Liver (tissue), 3 donors: ENCODE measurements at regions not wholly inside any gene's neighbourhood (a gene's known extent, or its start where the extent isn't known, plus 50 kb on each side); places are given as distances from the start of the nearest gene placed in this dataset.

ENCODE experiments used
- ATF3 ChIP-seq: IDR thresholded peaks from 2 replicates; pipeline ENCODE4 v1.6.1; 2016; ENCODE audit warnings: antibody characterized with exemption
- CTCF ChIP-seq: fragments of 150-350 bp; IDR thresholded peaks from 2 replicates; pipeline ENCODE4 v1.5.1; 2017; ENCODE audit warnings: improper control_type of control experiment, low read depth, low read length; ENCODE audit not compliant: missing input control
- EGR1 ChIP-seq, 2 donors: IDR thresholded peaks; 2 replicates each; pipeline ENCODE4 v1.6.1; 2016 to 2018; ENCODE audit warnings: antibody characterized with exemption in 2 of 2, low read depth in 2 of 2
- FOXA1 ChIP-seq: IDR thresholded peaks from 2 replicates; pipeline ENCODE4 v1.6.1; 2016; ENCODE audit warnings: antibody characterized with exemption
- GABPA ChIP-seq, 2 donors: IDR thresholded peaks in 1 of 2; conservative IDR thresholded peaks in 1 of 2; 2 replicates each; pipeline ENCODE4 v1.6.1; 2016; ENCODE audit warnings: antibody characterized with exemption in 2 of 2, mild to moderate bottlenecking in 1 of 2, moderate library complexity in 1 of 2
- HNF4G ChIP-seq: IDR thresholded peaks from 2 replicates; pipeline ENCODE4 v1.6.1; 2016; ENCODE audit warnings: antibody characterized with exemption
- JUND ChIP-seq, 2 donors: IDR thresholded peaks; 2 replicates each; pipeline ENCODE4 v1.6.1; 2016; ENCODE audit warnings: antibody characterized with exemption in 2 of 2
- MAX ChIP-seq: IDR thresholded peaks from 2 replicates; pipeline ENCODE4 v1.6.1; 2016; ENCODE audit warnings: antibody characterized with exemption
- RAD21 ChIP-seq, 2 donors: IDR thresholded peaks; 2 replicates each; pipeline ENCODE4 v1.6.1; 2016; ENCODE audit warnings: antibody characterized with exemption in 2 of 2, mild to moderate bottlenecking in 2 of 2
- REST ChIP-seq: IDR thresholded peaks from 2 replicates; pipeline ENCODE4 v1.6.1; 2016; ENCODE audit warnings: antibody characterized with exemption, mild to moderate bottlenecking
- SP1 ChIP-seq: IDR thresholded peaks from 2 replicates; pipeline ENCODE4 v1.6.1; 2018; ENCODE audit warnings: antibody characterized with exemption, mild to moderate bottlenecking
- TAF1 ChIP-seq: conservative IDR thresholded peaks from 2 replicates; pipeline ENCODE4 v1.6.1; 2016; ENCODE audit warnings: antibody characterized with exemption, mild to moderate bottlenecking
- YY1 ChIP-seq: IDR thresholded peaks from 2 replicates; pipeline ENCODE4 v1.6.1; 2016; ENCODE audit warnings: antibody characterized with exemption, mild to moderate bottlenecking
- ZBTB33 ChIP-seq: IDR thresholded peaks from 2 replicates; pipeline ENCODE4 v1.6.1; 2016; ENCODE audit warnings: antibody characterized with exemption
- donor health status: healthy.
- donor health status: healthy.

- no peak for TF ChIP-seq CTCF
- no peak for TF ChIP-seq REST
- TF ChIP-seq SP1: no peak
- TF ChIP-seq TAF1: no peak
- no peak for TF ChIP-seq ZBTB33
- no peak for TF ChIP-seq FOXA1
- TF ChIP-seq YY1: no peak
- no peak for TF ChIP-seq MAX
- no peak for TF ChIP-seq JUND (IDR thresholded peaks at IDR 0.05)
- no peak for TF ChIP-seq HNF4G
- TF ChIP-seq EGR1 (IDR thresholded peaks at IDR 0.05; ENCODE audit: low read depth in 2 of 2): no peak
- TF ChIP-seq RAD21 (IDR thresholded peaks at IDR 0.05): no peak
- TF ChIP-seq ATF3: no peak
- TF ChIP-seq GABPA (IDR thresholded peaks at IDR 0.05 in 1 of 2, conservative IDR thresholded peaks at IDR 0.05 in 1 of 2): no peak
Observed at GRCh38 chr2:122445003-122445402, 689.6 kb downstream of the TSN start.
